ENCODE measurements at regions not wholly inside any gene's neighbourhood (a gene's known extent, or its start where the extent isn't known, plus 50 kb on each side); places are given as distances from the start of the nearest gene placed in this dataset.

- TF ChIP-seq CTCF (IDR thresholded peaks at IDR 0.05 in 4 of 5, conservative IDR thresholded peaks at IDR 0.05 in 1 of 5) = no peak
- TF ChIP-seq POLR2A (IDR thresholded peaks at IDR 0.05) = no peak
These were observed 412.0 kb downstream of the HAPSTR1 start for GRCh38 chr16:9503251-9503984.
